ENCODE measurements at regions not wholly inside any gene's neighbourhood (a gene's known extent, or its start where the extent isn't known, plus 50 kb on each side); places are given as distances from the start of the nearest gene placed in this dataset.

GRCh38 chr7:79872176-79872575, 262.5 kb upstream of the GNAI1 start:
- DNase-seq (ENCODE audit: low spot score): no peak

- DNase-seq (ENCODE audit: low spot score): no peak
These were observed 266.6 kb upstream of the GNAI1 start for GRCh38 chr7:79868010-79868409.

GRCh38 chr7:79862447-79863210, 272.0 kb upstream of the GNAI1 start:
- no peak for DNase-seq (ENCODE audit: low spot score)

GRCh38 chr7:79855172-79855571, 279.5 kb upstream of the GNAI1 start:
- no peak for DNase-seq (ENCODE audit: low spot score)

GRCh38 chr7:79854621-79855020, 280.0 kb upstream of the GNAI1 start:
- DNase-seq (ENCODE audit: low spot score): no peak

GRCh38 chr7:79837915-79838314, 296.7 kb upstream of the GNAI1 start:
- DNase-seq (ENCODE audit: low spot score): no peak

- DNase-seq (ENCODE audit: low spot score): no peak
These were observed 301.0 kb upstream of the GNAI1 start for GRCh38 chr7:79833616-79834015.

GRCh38 chr7:79828866-79829265, 305.8 kb upstream of the GNAI1 start:
- no peak for DNase-seq (ENCODE audit: low spot score)

GRCh38 chr7:79823246-79823951, 311.2 kb upstream of the GNAI1 start:
- no peak for DNase-seq (ENCODE audit: low spot score)

GRCh38 chr7:79822620-79823240, 311.9 kb upstream of the GNAI1 start:
- DNase-seq (ENCODE audit: low spot score): no peak

GRCh38 chr7:79820387-79820786, 314.2 kb upstream of the GNAI1 start:
- DNase-seq (ENCODE audit: low spot score): peak; percentile 61

GRCh38 chr7:79810916-79811315, 323.7 kb upstream of the GNAI1 start:
- DNase-seq (ENCODE audit: low spot score): no peak

GRCh38 chr7:79806161-79806734, 328.4 kb upstream of the GNAI1 start:
- DNase-seq (ENCODE audit: low spot score): peak; percentile 29

GRCh38 chr7:79790656-79791262, 337.3 kb upstream of the MAGI2 start:
- DNase-seq (ENCODE audit: low spot score): no peak

GRCh38 chr7:79789584-79790345, 336.3 kb upstream of the MAGI2 start:
- DNase-seq (ENCODE audit: low spot score): peak; percentile 9

- no peak for DNase-seq (ENCODE audit: low spot score)
These were observed 334.2 kb upstream of the MAGI2 start for GRCh38 chr7:79787623-79788022.

- no peak for DNase-seq (ENCODE audit: low spot score)
These were observed 333.6 kb upstream of the MAGI2 start for GRCh38 chr7:79787096-79787495.

GRCh38 chr7:79786187-79786586, 332.7 kb upstream of the MAGI2 start:
- no peak for DNase-seq (ENCODE audit: low spot score)

- DNase-seq (ENCODE audit: low spot score): no peak
These were observed 332.1 kb upstream of the MAGI2 start for GRCh38 chr7:79785556-79785955.

- DNase-seq (ENCODE audit: low spot score): no peak
These were observed 329.4 kb upstream of the MAGI2 start for GRCh38 chr7:79782906-79783305.

GRCh38 chr7:79782256-79782655, 328.8 kb upstream of the MAGI2 start:
- no peak for DNase-seq (ENCODE audit: low spot score)

GRCh38 chr7:79781716-79782115, 328.2 kb upstream of the MAGI2 start:
- no peak for DNase-seq (ENCODE audit: low spot score)
